ENCODE measurements at regions not wholly inside any gene's neighbourhood (a gene's known extent, or its start where the extent isn't known, plus 50 kb on each side); places are given as distances from the start of the nearest gene placed in this dataset.

DNA sequence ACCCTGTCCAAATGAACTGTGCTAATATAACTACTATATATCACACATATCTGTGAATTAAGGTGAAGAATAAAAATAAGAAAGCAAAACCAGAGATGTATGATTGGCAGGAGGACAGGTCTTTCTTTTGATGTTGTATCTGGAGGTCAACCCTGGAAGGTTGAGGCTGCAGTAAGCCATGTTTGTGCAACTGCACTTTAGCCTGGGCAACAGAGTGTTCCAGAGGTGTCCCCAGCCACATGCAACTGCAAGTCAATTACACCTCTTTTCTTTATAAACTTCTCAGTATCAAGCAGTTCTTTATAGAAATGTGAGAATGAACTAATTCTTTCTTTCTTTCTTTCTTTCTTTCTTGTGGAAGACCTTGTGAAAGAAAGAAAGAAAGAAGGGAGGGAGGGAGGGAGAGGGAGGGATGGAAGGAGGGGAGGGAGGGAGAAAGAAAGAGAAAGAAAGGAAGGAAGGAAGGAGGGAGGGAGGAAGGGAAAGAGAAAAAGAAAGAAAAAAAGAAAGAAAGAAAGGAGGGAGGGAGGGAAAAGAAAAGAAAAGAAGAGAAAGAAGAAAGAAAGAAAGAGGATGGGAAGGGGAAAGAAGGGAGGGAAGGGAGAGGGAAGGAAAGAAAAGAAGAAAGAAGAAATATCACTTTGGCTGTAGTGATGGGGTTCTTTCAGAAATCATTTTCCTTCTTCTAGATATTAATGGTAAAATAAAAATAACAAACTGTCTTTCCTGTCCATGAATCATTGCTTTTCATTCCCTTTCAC is 54.0 kb upstream of the S1PR1 start:
- TF ChIP-seq CTCF (IDR thresholded peaks at IDR 0.05) (no peak), TCF7L2 (IDR thresholded peaks at IDR 0.05; ENCODE audit: low read depth, low read length) (no peak), REST (IDR thresholded peaks at IDR 0.05; ENCODE audit: insufficient read depth in 1 of 2, low read depth in 2 of 2, low read length in 1 of 2) (no peak), POLR2AphosphoS5 (IDR thresholded peaks at IDR 0.05; ENCODE audit: low read depth, low read length) (no peak)

Data from Panc1 (cell line).